ENCODE measurements at regions not wholly inside any gene's neighbourhood (a gene's known extent, or its start where the extent isn't known, plus 50 kb on each side); places are given as distances from the start of the nearest gene placed in this dataset.

GRCh38 chr5:28543473-28544098 lies 1505.2 kb upstream of the CDH9 start:
- DNase-seq, result no peak

- no peak for DNase-seq
Measured at GRCh38 chr5:28542987-28543386, 1504.6 kb upstream of the CDH9 start.

GRCh38 chr5:28523888-28524635 lies 1485.7 kb upstream of the CDH9 start:
- DNase-seq, result no peak

- DNase-seq, result no peak
Measured at GRCh38 chr5:28523416-28523815, 1485.0 kb upstream of the CDH9 start.

GRCh38 chr5:28517691-28518090 lies 1479.3 kb upstream of the CDH9 start:
- DNase-seq, result no peak

- DNase-seq, result no peak
Measured at GRCh38 chr5:28516722-28517121, 1478.3 kb upstream of the CDH9 start.

GRCh38 chr5:28512648-28513047 lies 1474.3 kb upstream of the CDH9 start:
- no peak for DNase-seq

GRCh38 chr5:28505121-28505520 lies 1466.7 kb upstream of the CDH9 start:
- no peak for DNase-seq

GRCh38 chr5:28500511-28500910 lies 1462.1 kb upstream of the CDH9 start:
- no peak for DNase-seq

- DNase-seq, result no peak
Measured at GRCh38 chr5:28499766-28500290, 1461.4 kb upstream of the CDH9 start.

GRCh38 chr5:28495876-28496275 lies 1457.5 kb upstream of the CDH9 start:
- DNase-seq, result no peak

- no peak for DNase-seq
Measured at GRCh38 chr5:28493456-28493855, 1455.1 kb upstream of the CDH9 start.

GRCh38 chr5:28488752-28489151 lies 1450.4 kb upstream of the CDH9 start:
- DNase-seq, result no peak

GRCh38 chr5:28483327-28484025 lies 1445.1 kb upstream of the CDH9 start:
- DNase-seq, result no peak

GRCh38 chr5:28473531-28474107 lies 1435.2 kb upstream of the CDH9 start:
- DNase-seq, result no peak

GRCh38 chr5:28468166-28468565 lies 1429.8 kb upstream of the CDH9 start:
- no peak for DNase-seq

GRCh38 chr5:28463728-28464127 lies 1425.3 kb upstream of the CDH9 start:
- no peak for DNase-seq

GRCh38 chr5:28451483-28451882 lies 1413.1 kb upstream of the CDH9 start:
- DNase-seq, result no peak

- no peak for DNase-seq
Measured at GRCh38 chr5:28450997-28451396, 1412.6 kb upstream of the CDH9 start.

- no peak for DNase-seq
Measured at GRCh38 chr5:28448791-28449190, 1410.4 kb upstream of the CDH9 start.

- DNase-seq, result no peak
Measured at GRCh38 chr5:28430565-28431178, 1392.3 kb upstream of the CDH9 start.

GRCh38 chr5:28421141-28421540 lies 1382.8 kb upstream of the CDH9 start:
- no peak for DNase-seq
